Nephron progenitor cell (in vitro differentiated cells): ENCODE measurements at regions not wholly inside any gene's neighbourhood (a gene's known extent, or its start where the extent isn't known, plus 50 kb on each side); places are given as distances from the start of the nearest gene placed in this dataset.

Source experiments
- DNase-seq: peaks from one replicate; pipeline ENCODE4 v3.0.0; 2021
- H3K27ac Mint-ChIP-seq: 2 replicates; pipeline ENCODE4 v1.8.0; 2021; ENCODE audit warnings: mild to moderate bottlenecking, moderate library complexity, mixed read lengths
- H3K27me3 Mint-ChIP-seq: 2 replicates; pipeline ENCODE4 v1.8.0; 2021; ENCODE audit warnings: mild to moderate bottlenecking, low read depth, mixed read lengths; ENCODE audit not compliant: poor library complexity
- H3K36me3 Mint-ChIP-seq: 2 replicates; pipeline ENCODE4 v1.8.0; 2021; ENCODE audit warnings: low read depth, mixed read lengths
- H3K4me1 Mint-ChIP-seq: 2 replicates; pipeline ENCODE4 v1.8.0; 2021; ENCODE audit warnings: mixed read lengths
- H3K4me3 Mint-ChIP-seq: 2 replicates; pipeline ENCODE4 v1.8.0; 2021; ENCODE audit warnings: mild to moderate bottlenecking, moderate library complexity, mixed read lengths
- H3K9me3 Mint-ChIP-seq: 2 replicates; pipeline ENCODE4 v1.8.0; 2021; ENCODE audit warnings: mild to moderate bottlenecking, moderate library complexity, mixed read lengths
- TF ChIP-seq, protein P1 (sequence below): fragments of 200-600 bp; sonication (generic); IDR thresholded peaks from 2 replicates; pipeline ENCODE4 v1.5.0; 2021; ENCODE audit warnings: antibody characterized with exemption

GRCh38 chr20:20971810-20972209 lies 134.3 kb downstream of the LINC00237 start:
- no peaks in the 10 kb centered on the region for H3K9me3 Mint-ChIP-seq
- no peak overlapping the region for H3K27ac Mint-ChIP-seq
- no peak overlapping the region for H3K4me3 Mint-ChIP-seq
- TF ChIP-seq, protein P1, sequence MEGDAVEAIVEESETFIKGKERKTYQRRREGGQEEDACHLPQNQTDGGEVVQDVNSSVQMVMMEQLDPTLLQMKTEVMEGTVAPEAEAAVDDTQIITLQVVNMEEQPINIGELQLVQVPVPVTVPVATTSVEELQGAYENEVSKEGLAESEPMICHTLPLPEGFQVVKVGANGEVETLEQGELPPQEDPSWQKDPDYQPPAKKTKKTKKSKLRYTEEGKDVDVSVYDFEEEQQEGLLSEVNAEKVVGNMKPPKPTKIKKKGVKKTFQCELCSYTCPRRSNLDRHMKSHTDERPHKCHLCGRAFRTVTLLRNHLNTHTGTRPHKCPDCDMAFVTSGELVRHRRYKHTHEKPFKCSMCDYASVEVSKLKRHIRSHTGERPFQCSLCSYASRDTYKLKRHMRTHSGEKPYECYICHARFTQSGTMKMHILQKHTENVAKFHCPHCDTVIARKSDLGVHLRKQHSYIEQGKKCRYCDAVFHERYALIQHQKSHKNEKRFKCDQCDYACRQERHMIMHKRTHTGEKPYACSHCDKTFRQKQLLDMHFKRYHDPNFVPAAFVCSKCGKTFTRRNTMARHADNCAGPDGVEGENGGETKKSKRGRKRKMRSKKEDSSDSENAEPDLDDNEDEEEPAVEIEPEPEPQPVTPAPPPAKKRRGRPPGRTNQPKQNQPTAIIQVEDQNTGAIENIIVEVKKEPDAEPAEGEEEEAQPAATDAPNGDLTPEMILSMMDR = no peak
- no peaks in the 10 kb centered on the region for H3K36me3 Mint-ChIP-seq
- H3K27me3 Mint-ChIP-seq = peaks cover 15% of the 10 kb centered on the region
- DNase-seq = no peak
- peaks cover 7% of the 10 kb centered on the region for H3K4me1 Mint-ChIP-seq

DNA sequence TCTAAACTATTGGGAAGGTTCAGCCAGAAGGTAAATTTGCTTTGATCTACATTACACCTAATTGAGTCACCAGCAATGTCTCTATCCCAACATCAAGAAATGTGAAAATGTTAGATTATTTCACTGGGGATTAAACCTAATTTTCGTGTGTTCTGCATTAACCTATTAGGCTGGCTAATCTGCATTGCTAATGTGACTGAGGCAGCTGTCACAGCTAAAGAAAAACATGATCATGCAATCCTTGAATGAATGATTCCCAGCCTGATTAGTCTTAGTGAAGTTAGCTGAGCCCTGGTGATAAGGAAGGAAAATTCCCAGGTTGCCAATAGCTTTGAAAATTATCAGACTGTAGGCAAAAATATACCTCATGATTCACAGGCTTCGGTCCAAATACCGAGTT lies 135.3 kb downstream of the LINC00237 start:
- TF ChIP-seq, protein P1 = no peak
- Mint-ChIP-seq H3K36me3 (no peaks in the 10 kb centered on the region), H3K9me3 (no peaks in the 10 kb centered on the region), H3K27ac (no peak overlapping the region), H3K27me3 (peaks cover 20% of the 10 kb centered on the region), H3K4me3 (no peak overlapping the region), H3K4me1 (peaks cover 7% of the 10 kb centered on the region)
- DNase-seq = no peak

DNA sequence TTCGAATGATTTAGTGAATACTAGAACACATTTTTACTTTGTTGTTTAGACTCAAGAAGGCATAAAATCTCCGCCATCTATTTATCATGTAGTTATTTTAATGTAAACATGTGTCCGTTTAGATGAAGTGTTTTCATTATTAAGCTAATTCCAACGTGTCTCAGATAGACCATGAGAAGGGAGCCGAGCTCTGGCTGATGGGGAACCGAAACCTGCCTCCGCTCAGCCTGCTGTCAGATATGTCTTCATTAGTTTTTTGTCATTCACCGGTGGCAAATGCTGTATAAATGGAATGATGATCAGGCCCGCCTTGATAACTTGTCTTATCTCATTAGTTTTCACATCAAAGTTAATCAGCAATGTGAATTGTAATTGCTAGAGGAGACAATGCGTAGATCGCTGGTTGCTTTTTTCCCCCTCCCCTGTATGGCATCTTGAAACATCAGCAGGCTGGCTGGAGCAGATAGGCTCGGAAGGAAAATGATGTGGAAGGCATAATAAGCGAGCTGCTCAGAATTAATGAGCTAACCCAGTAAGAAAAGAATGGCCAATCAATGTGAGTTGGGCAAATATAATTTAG lies 136.4 kb downstream of the LINC00237 start:
- no peaks in the 10 kb centered on the region for H3K9me3 Mint-ChIP-seq
- peaks cover 7% of the 10 kb centered on the region for H3K4me1 Mint-ChIP-seq
- H3K27me3 Mint-ChIP-seq = peaks cover 15% of the 10 kb centered on the region
- no peak overlapping the region for H3K27ac Mint-ChIP-seq
- TF ChIP-seq, protein P1 = no peak
- H3K36me3 Mint-ChIP-seq = no peaks in the 10 kb centered on the region
- DNase-seq = no peak
- no peak overlapping the region for H3K4me3 Mint-ChIP-seq

DNA sequence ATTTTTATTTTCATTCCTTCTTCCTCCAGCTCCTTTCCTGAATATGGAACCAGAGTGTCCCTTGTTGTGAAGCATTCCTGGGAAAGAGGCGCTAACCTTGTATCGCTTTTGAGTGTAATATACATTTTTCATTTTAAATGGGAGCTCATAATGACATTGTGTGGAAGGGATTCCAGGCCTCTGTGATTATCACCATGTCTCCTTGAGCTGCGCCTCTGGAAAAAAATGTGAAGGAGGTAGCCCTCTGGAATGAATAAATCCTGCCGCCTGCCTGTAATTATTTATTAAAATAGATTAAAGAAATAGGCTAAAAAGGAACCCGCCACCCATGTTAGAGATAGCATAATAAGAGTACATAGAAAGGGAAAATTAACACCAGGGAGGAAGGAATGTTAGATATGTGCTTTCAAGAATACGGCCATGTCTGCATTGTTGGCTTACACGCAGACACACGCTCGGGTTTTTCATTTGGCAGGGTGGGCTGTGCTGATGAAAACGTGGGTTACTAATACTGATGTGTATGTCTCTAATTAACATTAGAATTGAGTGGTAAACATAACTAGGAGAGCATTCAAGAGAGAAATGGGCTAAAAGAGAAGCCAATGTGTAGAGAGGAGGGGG lies 138.5 kb downstream of the LINC00237 start:
- Mint-ChIP-seq H3K27me3 (peaks cover 15% of the 10 kb centered on the region), H3K36me3 (no peaks in the 10 kb centered on the region), H3K9me3 (no peaks in the 10 kb centered on the region), H3K4me3 (no peak overlapping the region), H3K27ac (no peak overlapping the region), H3K4me1 (no peaks in the 10 kb centered on the region)
- TF ChIP-seq, protein P1 = no peak
- DNase-seq = no peak

DNA sequence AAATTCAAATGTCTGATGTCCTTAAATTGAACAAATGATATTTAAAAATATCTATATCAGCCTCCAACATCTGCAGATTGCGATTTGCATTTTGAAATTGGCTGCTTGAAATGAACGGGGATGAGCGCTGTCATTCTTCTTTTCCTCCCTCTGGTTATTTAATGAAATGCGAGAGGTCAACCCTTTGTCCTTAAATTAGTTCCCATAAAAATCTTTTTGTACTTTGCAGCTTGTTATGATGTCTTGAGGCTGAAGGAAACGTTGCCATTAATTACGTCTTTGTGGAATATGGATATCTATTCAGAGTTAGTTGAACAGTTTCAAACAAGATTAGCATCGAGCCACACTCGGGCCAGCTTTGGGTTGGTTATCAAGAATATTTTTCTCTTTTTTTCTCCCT lies 140.0 kb downstream of the LINC00237 start:
- H3K4me3 Mint-ChIP-seq = no peak overlapping the region
- no peaks in the 10 kb centered on the region for H3K9me3 Mint-ChIP-seq
- H3K27me3 Mint-ChIP-seq = peaks cover 13% of the 10 kb centered on the region
- no peak overlapping the region for H3K27ac Mint-ChIP-seq
- DNase-seq = no peak
- no peaks in the 10 kb centered on the region for H3K4me1 Mint-ChIP-seq
- H3K36me3 Mint-ChIP-seq = no peaks in the 10 kb centered on the region
- TF ChIP-seq, protein P1 = no peak
